IMR-90 (cell line): ENCODE measurements at regions not wholly inside any gene's neighbourhood (a gene's known extent, or its start where the extent isn't known, plus 50 kb on each side); places are given as distances from the start of the nearest gene placed in this dataset.

Source experiments
- ATAC-seq: fragments of 200-7000 bp; cut with Tn5 transposase; 2 replicates; pipeline ENCODE4 v1.9.1; 2020; ENCODE audit warnings: low read depth, mild to moderate bottlenecking, moderate library complexity
- BruUV-seq: library from RNA; stranded (reverse); fragments of 400-500 nt; replicated peaks from 2 replicates; lab custom pipeline; 2021; lab: Mats Ljungman, UMichigan
- CTCF ChIA-PET: fragments of 300-600 bp; formaldehyde crosslinking; extraction: SDS; loops from one replicate; lab custom pipeline; 2021; ENCODE audit warnings: antibody characterized with exemption; lab: Yijun Ruan, JAX
- POLR2A ChIA-PET: fragments of 300-600 bp; sonication (Branson Sonifier 250); formaldehyde crosslinking; loops from one replicate; lab custom pipeline; 2022; ENCODE audit warnings: antibody characterized with exemption; ENCODE audit not compliant: unreplicated experiment; lab: Charles Lee
- DNase-seq: peaks from one replicate; pipeline ENCODE4 v3.0.0; 2013
- H2AFZ ChIP-seq: replicated peaks from 2 replicates; pipeline ENCODE3; 2013; ENCODE audit warnings: low read length, mild to moderate bottlenecking; ENCODE audit not compliant: poor library complexity
- H2AK5ac ChIP-seq: 2 replicates; pipeline ENCODE4 v1.6.1; 2013; ENCODE audit warnings: low read depth, low read length, inconsistent platforms
- H2AK9ac ChIP-seq: replicated peaks from 2 replicates; pipeline ENCODE3; 2013; ENCODE audit warnings: mild to moderate bottlenecking, low read depth, low read length, moderate library complexity; ENCODE audit not compliant: poor library complexity
- H2BK120ac ChIP-seq: 2 replicates; pipeline ENCODE4 v1.6.1; 2013; ENCODE audit warnings: low read depth, low read length, inconsistent platforms
- H2BK15ac ChIP-seq: 3 replicates; pipeline ENCODE4 v1.6.1; 2013; ENCODE audit warnings: low read depth, low read length, inconsistent platforms
- H2BK20ac ChIP-seq: 2 replicates; pipeline ENCODE4 v1.6.1; 2013; ENCODE audit warnings: low read depth, mild to moderate bottlenecking, inconsistent platforms, low read length, moderate library complexity
- H2BK5ac ChIP-seq: 2 replicates; pipeline ENCODE4 v1.6.1; 2013; ENCODE audit warnings: mild to moderate bottlenecking, low read depth, low read length, inconsistent platforms; ENCODE audit not compliant: poor library complexity, severe bottlenecking
- H3K14ac ChIP-seq: replicated peaks from 2 replicates; pipeline ENCODE4 v1.6.1; 2013; ENCODE audit warnings: low read depth, low read length, inconsistent platforms
- H3K18ac ChIP-seq: 2 replicates; pipeline ENCODE4 v1.6.1; 2013; ENCODE audit warnings: low read depth, low read length, control low read depth
- H3K23ac ChIP-seq: 2 replicates; pipeline ENCODE4 v1.6.1; 2013; ENCODE audit warnings: low read depth, low read length, inconsistent platforms
- H3K27ac ChIP-seq: 2 replicates; pipeline ENCODE4 v1.5.1; 2013; ENCODE audit warnings: mild to moderate bottlenecking, control low read depth, low read length; ENCODE audit not compliant: insufficient read depth
- H3K27me3 ChIP-seq: 2 replicates; pipeline ENCODE4 v1.6.1; 2013; ENCODE audit warnings: low read length; ENCODE audit not compliant: control insufficient read depth, insufficient read depth
- H3K36me3 ChIP-seq: 2 replicates; pipeline ENCODE4 v1.6.1; 2013; ENCODE audit warnings: low read length, mixed read lengths; ENCODE audit not compliant: control insufficient read depth, insufficient read depth
- H3K4ac ChIP-seq: 2 replicates; pipeline ENCODE4 v1.6.1; 2013; ENCODE audit warnings: low read depth, low read length, inconsistent platforms
- H3K4me1 ChIP-seq: 2 replicates; pipeline ENCODE4 v1.6.1; 2013; ENCODE audit warnings: low read length, mixed read lengths; ENCODE audit not compliant: control insufficient read depth, insufficient read depth
- H3K4me2 ChIP-seq: 2 replicates; pipeline ENCODE4 v1.6.1; 2013; ENCODE audit warnings: low read depth, mild to moderate bottlenecking, control low read depth, low read length, moderate library complexity
- H3K4me3 ChIP-seq: 2 replicates; pipeline ENCODE4 v1.5.1; 2013; ENCODE audit warnings: low read depth, mild to moderate bottlenecking, control low read depth, low read length, moderate library complexity; ENCODE audit not compliant: insufficient read depth
- H3K56ac ChIP-seq: 2 replicates; pipeline ENCODE4 v1.6.1; 2013; ENCODE audit warnings: low read length, inconsistent platforms; ENCODE audit not compliant: insufficient read depth; ENCODE audit errors: extremely low read depth
- H3K79me1 ChIP-seq, 2 experiments: 2 replicates each; pipeline ENCODE4 v1.6.1; 2013; ENCODE audit warnings: low read length in 2 of 2, inconsistent platforms in 1 of 2, low read depth in 1 of 2
- H3K9ac ChIP-seq: 2 replicates; pipeline ENCODE4 v1.6.1; 2013; ENCODE audit warnings: low read depth, low read length, control low read depth
- H3K9me1 ChIP-seq: 2 replicates; pipeline ENCODE4 v1.6.1; 2013; ENCODE audit warnings: low read length, inconsistent platforms; ENCODE audit not compliant: insufficient read depth
- H3K9me3 ChIP-seq: 2 replicates; pipeline ENCODE4 v1.6.1; 2013; ENCODE audit warnings: low read length; ENCODE audit not compliant: control insufficient read depth, insufficient read depth
- H4K20me1 ChIP-seq: 2 replicates; pipeline ENCODE4 v1.6.1; 2013; ENCODE audit warnings: low read length, inconsistent platforms; ENCODE audit not compliant: insufficient read depth
- H4K5ac ChIP-seq: 2 replicates; pipeline ENCODE4 v1.6.1; 2013; ENCODE audit warnings: mild to moderate bottlenecking, low read depth, low read length, control low read depth
- H4K8ac ChIP-seq, 2 experiments: 2 replicates each; pipeline ENCODE4 v1.6.1; 2013; ENCODE audit warnings: low read depth in 2 of 2, low read length in 2 of 2, control low read depth in 1 of 2, inconsistent platforms in 1 of 2
- H4K91ac ChIP-seq: 2 replicates; pipeline ENCODE4 v1.6.1; 2013; ENCODE audit warnings: low read depth, low read length, inconsistent platforms; ENCODE audit not compliant: insufficient read depth
- BHLHE40 ChIP-seq: fragments of 150-350 bp; IDR thresholded peaks from 2 replicates; pipeline ENCODE4 v1.6.1; 2016; ENCODE audit warnings: mild to moderate bottlenecking, low read depth, low read length
- CEBPB ChIP-seq: IDR thresholded peaks from 2 replicates; pipeline ENCODE4 v1.6.1; 2012; ENCODE audit warnings: low read depth, low read length, improper control_type of control experiment
- CHD1 ChIP-seq: IDR thresholded peaks from 2 replicates; pipeline ENCODE4 v1.6.1; 2012; ENCODE audit warnings: low read depth, low read length, improper control_type of control experiment
- MAFK ChIP-seq: IDR thresholded peaks from 2 replicates; pipeline ENCODE4 v1.6.1; 2012; ENCODE audit warnings: low read depth, low read length, improper control_type of control experiment
- MAZ ChIP-seq: IDR thresholded peaks from 2 replicates; pipeline ENCODE4 v1.6.1; 2012; ENCODE audit warnings: low read depth, mild to moderate bottlenecking, low read length, improper control_type of control experiment, moderate library complexity, borderline replicate concordance
- MXI1 ChIP-seq: IDR thresholded peaks from 2 replicates; pipeline ENCODE4 v1.6.1; 2012; ENCODE audit warnings: low read depth, mild to moderate bottlenecking, low read length, moderate library complexity, borderline replicate concordance
- NFE2L2 ChIP-seq: fragments of 150-350 bp; IDR thresholded peaks from 2 replicates; pipeline ENCODE4 v1.6.1; 2016; ENCODE audit warnings: low read depth, mild to moderate bottlenecking, low read length
- RAD21 ChIP-seq: IDR thresholded peaks from 2 replicates; pipeline ENCODE4 v1.6.1; 2012; ENCODE audit warnings: low read length, improper control_type of control experiment
- RCOR1 ChIP-seq: IDR thresholded peaks from 2 replicates; pipeline ENCODE4 v1.6.1; 2012; ENCODE audit warnings: mild to moderate bottlenecking, low read length, improper control_type of control experiment; ENCODE audit not compliant: insufficient replicate concordance
- SMC3 ChIP-seq: fragments of 150-350 bp; IDR thresholded peaks from 2 replicates; pipeline ENCODE4 v1.6.1; 2016; ENCODE audit warnings: low read depth, mild to moderate bottlenecking, antibody characterized with exemption, low read length, moderate library complexity
- WGBS, 2 experiments: methylation state at CpG; one replicate each; pipeline versions ENCODE4 v1.1.5 to v1.1.7; 2013; ENCODE audit warnings: missing lambda C conversion rate in 2 of 2; ENCODE audit not compliant: insufficient read length in 1 of 2; ENCODE audit errors: extremely low coverage in 2 of 2; 5-methylcytosine and 5-hydroxymethylcytosine counted together
- dilution Hi-C: fragments of 300-500 bp; cut with HindIII; formaldehyde crosslinking; loops from one replicate; pipeline ENCODE4 v1.14.3; 2018; ENCODE audit warnings: low sequenced_read_pairs; ENCODE audit not compliant: unreplicated experiment
- in situ Hi-C: fragments of 300-500 bp; cut with MboI; formaldehyde crosslinking; loops from 3 replicates; pipeline ENCODE4 v1.14.3; 2019; ENCODE audit warnings: low sequenced_read_pairs, inconsistent platforms, mixed read lengths
- intact Hi-C: fragments of 100-400 bp; cut with micrococcal nuclease; formaldehyde crosslinking; loops from 2 replicates; pipeline ENCODE4 v1.10.0; 2022
- TF ChIP-seq, protein P1 (sequence below): conservative IDR thresholded peaks from 2 replicates; pipeline ENCODE4 v1.5.1; 2012; ENCODE audit warnings: mild to moderate bottlenecking, low read depth, low read length, improper control_type of control experiment
- TF ChIP-seq, protein P2 (sequence below): fragments of 150-350 bp; IDR thresholded peaks from 2 replicates; pipeline ENCODE4 v1.6.1; 2016; ENCODE audit warnings: low read depth, mild to moderate bottlenecking, low read length, moderate library complexity, borderline replicate concordance

DNA sequence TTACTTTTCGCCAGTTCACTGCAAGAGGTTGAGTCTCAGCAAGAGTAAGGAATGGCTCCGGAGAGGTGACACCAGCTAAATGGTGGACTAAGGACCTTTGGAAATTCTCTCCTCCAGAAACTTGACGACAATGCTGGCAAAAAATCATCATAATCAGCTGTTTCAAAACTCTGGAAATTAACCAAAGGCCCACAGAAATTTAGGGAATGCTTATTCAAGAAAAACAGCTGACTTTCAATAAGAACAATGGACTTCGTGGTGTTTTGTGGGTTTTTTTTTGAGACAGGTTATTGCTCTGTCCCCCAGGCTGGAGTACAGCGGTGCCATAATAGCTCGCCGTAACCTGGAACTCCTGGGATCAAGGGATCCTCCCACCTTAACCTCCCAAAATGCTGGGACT is 68.4 kb upstream of the SEPTIN5 start (continued):
- no peak for TF ChIP-seq MAFK

DNA sequence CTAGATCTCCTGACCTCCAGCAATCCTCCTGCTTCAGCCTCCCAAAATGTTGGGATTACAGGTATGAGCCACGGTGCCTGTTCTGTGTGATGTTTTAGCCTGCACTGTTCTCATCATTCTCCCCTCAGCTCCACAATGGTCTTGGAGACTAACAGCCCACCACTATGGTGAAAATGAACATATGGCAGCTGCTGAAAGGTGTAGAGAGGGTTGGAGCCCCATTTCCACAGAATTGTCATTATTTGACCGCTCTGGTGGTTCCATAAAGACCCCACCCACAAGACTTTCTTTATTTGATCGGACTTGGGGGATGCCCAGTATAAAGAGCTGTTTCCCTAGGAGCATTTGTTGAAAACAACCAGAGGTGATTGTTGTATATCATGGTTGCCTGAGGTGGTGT is 67.9 kb upstream of the SEPTIN5 start:
- Histone ChIP-seq H3K4me3 (no peak overlapping the region), H2AFZ (no peak overlapping the region), H2BK120ac (no peak overlapping the region), H2AK5ac (no peak overlapping the region), H2AK9ac (no peak overlapping the region), H3K9me3 (peaks cover 9% of the 10 kb centered on the region), H4K8ac (no peak overlapping the region), H3K36me3 (no peaks in the 10 kb centered on the region), H4K91ac (no peak overlapping the region), H2BK20ac (no peak overlapping the region), H2BK15ac (no peak overlapping the region), H3K27ac (no peak overlapping the region), H3K56ac (no peak overlapping the region), H3K4me1 (no peaks in the 10 kb centered on the region), H3K9me1 (no peaks in the 10 kb centered on the region), H4K5ac (no peak overlapping the region), H3K14ac (no peak overlapping the region), H3K79me1 (no peaks in the 10 kb centered on the region), H3K4ac (no peak overlapping the region), H2BK5ac (no peak overlapping the region), H3K18ac (no peak overlapping the region), H3K23ac (no peak overlapping the region), H3K9ac (no peak overlapping the region), H4K20me1 (no peaks in the 10 kb centered on the region), H3K27me3 (peaks cover 11% of the 10 kb centered on the region), H3K4me2 (no peak overlapping the region)
- ATAC-seq (no peak), DNase-seq (no peak)
- no peak for TF ChIP-seq CHD1
- TF ChIP-seq SMC3: no peak
- TF ChIP-seq MAFK: no peak
- TF ChIP-seq, protein P1, sequence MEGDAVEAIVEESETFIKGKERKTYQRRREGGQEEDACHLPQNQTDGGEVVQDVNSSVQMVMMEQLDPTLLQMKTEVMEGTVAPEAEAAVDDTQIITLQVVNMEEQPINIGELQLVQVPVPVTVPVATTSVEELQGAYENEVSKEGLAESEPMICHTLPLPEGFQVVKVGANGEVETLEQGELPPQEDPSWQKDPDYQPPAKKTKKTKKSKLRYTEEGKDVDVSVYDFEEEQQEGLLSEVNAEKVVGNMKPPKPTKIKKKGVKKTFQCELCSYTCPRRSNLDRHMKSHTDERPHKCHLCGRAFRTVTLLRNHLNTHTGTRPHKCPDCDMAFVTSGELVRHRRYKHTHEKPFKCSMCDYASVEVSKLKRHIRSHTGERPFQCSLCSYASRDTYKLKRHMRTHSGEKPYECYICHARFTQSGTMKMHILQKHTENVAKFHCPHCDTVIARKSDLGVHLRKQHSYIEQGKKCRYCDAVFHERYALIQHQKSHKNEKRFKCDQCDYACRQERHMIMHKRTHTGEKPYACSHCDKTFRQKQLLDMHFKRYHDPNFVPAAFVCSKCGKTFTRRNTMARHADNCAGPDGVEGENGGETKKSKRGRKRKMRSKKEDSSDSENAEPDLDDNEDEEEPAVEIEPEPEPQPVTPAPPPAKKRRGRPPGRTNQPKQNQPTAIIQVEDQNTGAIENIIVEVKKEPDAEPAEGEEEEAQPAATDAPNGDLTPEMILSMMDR: no peak
- no peak for TF ChIP-seq MAZ
- no peak for TF ChIP-seq NFE2L2
- TF ChIP-seq BHLHE40: no peak
- no peak for TF ChIP-seq MXI1
- no peak for TF ChIP-seq CEBPB
- no peak for TF ChIP-seq RAD21
- TF ChIP-seq RCOR1: no peak
- TF ChIP-seq, protein P2, sequence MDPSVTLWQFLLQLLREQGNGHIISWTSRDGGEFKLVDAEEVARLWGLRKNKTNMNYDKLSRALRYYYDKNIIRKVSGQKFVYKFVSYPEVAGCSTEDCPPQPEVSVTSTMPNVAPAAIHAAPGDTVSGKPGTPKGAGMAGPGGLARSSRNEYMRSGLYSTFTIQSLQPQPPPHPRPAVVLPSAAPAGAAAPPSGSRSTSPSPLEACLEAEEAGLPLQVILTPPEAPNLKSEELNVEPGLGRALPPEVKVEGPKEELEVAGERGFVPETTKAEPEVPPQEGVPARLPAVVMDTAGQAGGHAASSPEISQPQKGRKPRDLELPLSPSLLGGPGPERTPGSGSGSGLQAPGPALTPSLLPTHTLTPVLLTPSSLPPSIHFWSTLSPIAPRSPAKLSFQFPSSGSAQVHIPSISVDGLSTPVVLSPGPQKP: no peak
- intact Hi-C loops: no loop called here
- in situ Hi-C loops: no loop called here
- POLR2A ChIA-PET: no interaction called here
- dilution Hi-C loops: no loop called here
- CTCF ChIA-PET: no interaction called here
- WGBS, 2 experiments: 40% methylated on average over 1 of the region's 3 CpGs; no CpG with 5 or more reads in 1 of the 2 experiments
- BruUV-seq: no TSS peak
